Neural progenitor cell (in vitro differentiated cells): ENCODE measurements at regions not wholly inside any gene's neighbourhood (a gene's known extent, or its start where the extent isn't known, plus 50 kb on each side); places are given as distances from the start of the nearest gene placed in this dataset.

ENCODE experiments used
- CTCF ChIP-seq: fragments of 200-600 bp; sonication (generic); IDR thresholded peaks from 2 replicates; pipeline ENCODE4 v1.5.1; 2017; ENCODE audit warnings: antibody characterized with exemption, mild to moderate bottlenecking
- EZH2 ChIP-seq: fragments of 200-600 bp; sonication (generic); IDR thresholded peaks from 2 replicates; pipeline ENCODE4 v1.6.1; 2017; ENCODE audit warnings: antibody characterized with exemption, mild to moderate bottlenecking, moderate library complexity
- EZH2phosphoT487 ChIP-seq: fragments of 200-600 bp; sonication (generic); IDR thresholded peaks from 2 replicates; pipeline ENCODE4 v1.6.1; 2017; ENCODE audit warnings: antibody characterized with exemption

DNA sequence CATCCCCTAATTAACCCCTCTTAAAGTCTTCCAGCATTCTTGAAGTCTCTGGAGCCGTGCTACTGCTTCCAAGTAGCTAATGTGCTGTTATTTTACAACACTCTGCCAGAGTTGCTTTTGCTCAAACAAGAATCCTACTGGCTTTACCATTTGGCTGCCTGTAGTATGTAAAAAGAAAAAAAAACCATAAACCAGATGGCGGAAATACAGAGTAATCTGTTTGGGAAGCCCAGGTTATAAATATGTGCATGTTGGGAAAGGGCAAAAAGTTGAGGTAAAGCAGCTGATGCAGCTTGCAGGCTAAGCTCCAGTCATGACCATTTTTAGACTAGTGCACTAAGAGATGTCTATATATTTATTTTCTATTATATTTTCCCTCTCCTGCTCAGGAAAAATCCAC is 313.2 kb upstream of the ETAA1 start:
- TF ChIP-seq CTCF (no peak), EZH2 (no peak), EZH2phosphoT487 (no peak)
